GM13976 (cell line): ENCODE measurements at regions not wholly inside any gene's neighbourhood (a gene's known extent, or its start where the extent isn't known, plus 50 kb on each side); places are given as distances from the start of the nearest gene placed in this dataset.

ENCODE experiments used
- DNase-seq: peaks from one replicate; pipeline ENCODE4 v3.0.0; 2012; ENCODE audit warnings: low spot score
- in situ Hi-C: fragments of 300-500 bp; cut with MboI; formaldehyde crosslinking; loops from one replicate; pipeline ENCODE4 v1.12.0; 2022; ENCODE audit warnings: low sequenced_read_pairs, mixed read lengths, inconsistent platforms; ENCODE audit not compliant: unreplicated experiment
- TF ChIP-seq, protein P1 (sequence below): IDR thresholded peaks from 2 replicates; pipeline ENCODE4 v1.5.1; 2012; ENCODE audit warnings: borderline replicate concordance, mild to moderate bottlenecking; ENCODE audit not compliant: insufficient read depth; ENCODE audit errors: extremely low read depth, missing control alignments, control extremely low read depth

DNA sequence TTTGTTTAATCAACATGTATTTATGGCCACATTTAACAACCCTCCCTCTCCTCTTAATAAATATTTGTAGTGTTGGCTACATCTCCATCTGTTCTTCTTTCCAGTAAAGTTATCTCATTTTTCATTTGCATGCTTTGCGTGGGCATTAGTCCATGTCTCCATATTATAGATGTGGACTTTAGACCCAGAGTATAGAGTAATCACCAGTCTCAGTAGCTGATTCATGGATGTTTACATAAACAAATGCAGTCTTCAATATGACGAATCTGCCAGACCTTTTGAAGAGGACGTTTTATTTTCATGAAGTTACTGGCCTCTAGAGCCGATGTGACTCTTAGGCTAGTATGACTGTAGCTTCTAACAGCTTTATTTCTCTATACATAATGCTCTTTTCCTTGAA is 1546.2 kb downstream of the OLFM4 start:
- TF ChIP-seq, protein P1, sequence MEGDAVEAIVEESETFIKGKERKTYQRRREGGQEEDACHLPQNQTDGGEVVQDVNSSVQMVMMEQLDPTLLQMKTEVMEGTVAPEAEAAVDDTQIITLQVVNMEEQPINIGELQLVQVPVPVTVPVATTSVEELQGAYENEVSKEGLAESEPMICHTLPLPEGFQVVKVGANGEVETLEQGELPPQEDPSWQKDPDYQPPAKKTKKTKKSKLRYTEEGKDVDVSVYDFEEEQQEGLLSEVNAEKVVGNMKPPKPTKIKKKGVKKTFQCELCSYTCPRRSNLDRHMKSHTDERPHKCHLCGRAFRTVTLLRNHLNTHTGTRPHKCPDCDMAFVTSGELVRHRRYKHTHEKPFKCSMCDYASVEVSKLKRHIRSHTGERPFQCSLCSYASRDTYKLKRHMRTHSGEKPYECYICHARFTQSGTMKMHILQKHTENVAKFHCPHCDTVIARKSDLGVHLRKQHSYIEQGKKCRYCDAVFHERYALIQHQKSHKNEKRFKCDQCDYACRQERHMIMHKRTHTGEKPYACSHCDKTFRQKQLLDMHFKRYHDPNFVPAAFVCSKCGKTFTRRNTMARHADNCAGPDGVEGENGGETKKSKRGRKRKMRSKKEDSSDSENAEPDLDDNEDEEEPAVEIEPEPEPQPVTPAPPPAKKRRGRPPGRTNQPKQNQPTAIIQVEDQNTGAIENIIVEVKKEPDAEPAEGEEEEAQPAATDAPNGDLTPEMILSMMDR: no peak
- DNase-seq: no peak
- in situ Hi-C loops: no loop called here

DNA sequence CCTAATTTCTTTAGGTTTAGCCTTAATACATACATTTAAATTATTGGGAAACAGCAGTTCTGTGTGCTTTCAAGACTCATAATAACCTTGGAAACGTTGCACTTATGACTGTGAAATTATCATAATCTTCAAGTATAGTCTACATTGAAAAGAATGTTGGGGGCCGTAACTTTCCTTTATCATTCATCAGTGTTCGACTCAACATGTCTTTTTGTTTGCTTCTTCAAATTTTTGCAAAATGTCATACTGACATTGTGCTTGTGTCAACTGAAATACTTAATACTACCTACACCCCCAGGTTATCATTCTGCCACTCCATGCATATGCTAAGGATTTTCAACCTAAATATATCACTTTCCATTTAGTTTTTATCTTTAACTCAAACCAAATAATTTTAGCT is 1562.9 kb downstream of the OLFM4 start:
- in situ Hi-C loops: no loop called here
- TF ChIP-seq, protein P1: no peak

DNA sequence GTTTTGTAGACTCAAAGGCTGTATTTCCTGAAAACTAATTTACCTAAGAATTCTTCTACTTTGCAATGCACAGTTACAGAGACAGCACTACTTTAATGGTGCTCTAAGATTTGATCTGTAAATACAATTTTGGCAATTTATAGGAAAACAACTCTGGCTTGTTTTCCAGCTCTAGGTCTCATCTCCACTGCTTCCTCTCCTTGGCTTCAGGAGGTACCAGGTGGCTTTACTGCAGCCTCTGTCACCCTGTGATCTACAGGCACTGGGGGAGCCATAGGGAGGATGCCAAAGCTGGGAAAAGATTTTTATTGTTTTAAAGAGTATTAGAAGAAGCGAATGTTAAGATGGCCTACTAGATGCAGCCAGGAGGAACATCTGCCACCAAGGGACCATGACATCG is 1563.6 kb downstream of the OLFM4 start:
- in situ Hi-C loops: no loop called here
- no peak for DNase-seq
- TF ChIP-seq, protein P1: no peak

More for the DNA sequence above, 1562.9 kb downstream of the OLFM4 start:
- DNase-seq: no peak

DNA sequence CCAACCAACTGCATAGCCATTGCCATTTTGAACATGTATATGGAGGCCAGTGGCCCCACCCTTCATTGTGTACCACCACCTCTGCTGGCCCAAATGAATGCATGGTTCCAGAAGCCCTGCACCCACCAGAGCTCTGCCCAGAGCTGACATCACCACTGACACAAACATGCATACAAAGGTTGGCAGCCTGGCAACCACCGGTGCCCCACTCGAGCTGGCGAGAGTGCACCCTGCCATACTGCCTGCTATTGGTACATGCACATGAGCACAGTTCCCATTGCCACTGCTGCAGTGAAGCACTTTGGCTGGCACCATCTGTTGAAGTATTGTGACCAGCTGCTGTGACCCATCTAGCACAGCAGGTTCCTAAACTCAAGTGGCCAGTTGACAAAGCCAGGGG is 1564.9 kb downstream of the OLFM4 start:
- DNase-seq: no peak
- in situ Hi-C loops: no loop called here
- TF ChIP-seq, protein P1: no peak

DNA sequence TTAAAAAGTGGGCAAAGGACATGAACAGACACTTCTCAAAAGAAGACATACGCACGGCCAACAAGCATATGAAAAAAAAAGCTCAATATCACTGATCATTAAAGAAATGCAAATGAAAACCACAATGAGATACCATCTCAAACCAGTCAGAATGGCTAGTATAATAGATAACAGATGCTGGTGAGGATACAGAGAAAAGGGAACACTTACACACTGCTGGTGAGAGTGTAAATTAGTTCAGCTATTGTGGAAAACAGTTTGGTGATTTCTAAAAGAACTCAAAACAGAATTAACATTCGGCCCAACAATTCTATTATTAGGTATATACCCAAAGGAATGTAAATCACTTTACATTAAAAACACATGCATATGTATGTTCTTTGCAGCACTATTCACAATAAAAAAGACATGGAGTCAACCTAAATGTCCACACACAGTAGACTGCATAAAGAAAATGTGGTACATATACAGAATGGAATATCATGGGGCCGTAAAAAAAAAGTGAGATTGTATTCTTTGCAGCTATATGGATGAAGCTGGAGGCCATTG is 1569.0 kb downstream of the OLFM4 start:
- DNase-seq: no peak
- TF ChIP-seq, protein P1: no peak
- in situ Hi-C loops: no loop called here

DNA sequence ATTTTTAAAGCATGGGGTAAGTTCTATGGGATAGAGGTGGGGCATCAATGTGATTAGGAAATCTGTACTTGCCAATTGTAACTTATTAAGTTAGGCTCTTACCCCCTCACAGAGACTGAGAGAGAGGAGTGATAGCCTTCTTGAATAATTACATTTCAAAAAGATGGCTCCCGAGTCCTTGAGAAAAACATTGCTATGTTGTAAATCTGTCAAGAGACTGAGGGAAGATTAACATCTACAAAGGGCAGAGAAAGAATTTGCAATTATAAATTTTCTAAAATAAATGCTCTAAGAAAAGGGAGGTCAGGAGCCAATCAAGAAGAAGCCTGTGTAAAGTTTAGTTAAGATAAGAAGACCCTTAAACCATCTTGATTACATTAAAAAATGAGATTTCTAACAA is 1570.8 kb downstream of the OLFM4 start:
- DNase-seq: no peak
- in situ Hi-C loops: no loop called here
- TF ChIP-seq, protein P1: no peak
